Endothelial cell of umbilical vein (primary cell): ENCODE measurements at regions not wholly inside any gene's neighbourhood (a gene's known extent, or its start where the extent isn't known, plus 50 kb on each side); places are given as distances from the start of the nearest gene placed in this dataset.

Source experiments
- BruUV-seq: library from RNA; stranded (reverse); fragments of 400-500 nt; replicated peaks from 2 replicates; lab custom pipeline; 2021; lab: Mats Ljungman, UMichigan
- CTCF ChIA-PET: fragments of 300-600, 350-600 bp; sonication (Branson Sonifier 250); formaldehyde crosslinking; loops from one replicate; lab custom pipeline; 2021; ENCODE audit warnings: antibody characterized with exemption, inconsistent platforms; lab: Charles Lee
- POLR2A ChIA-PET: fragments of 300-600, 350-600 bp; sonication (Branson Sonifier 250); formaldehyde crosslinking; loops from one replicate; lab custom pipeline; 2021; ENCODE audit warnings: antibody characterized with exemption, inconsistent platforms; lab: Charles Lee
- DNase-seq: peaks from one replicate; pipeline ENCODE4 v3.0.0-alpha.2; 2011; ENCODE audit warnings: low read depth, low spot score
- FAIRE-seq: peaks from 2 replicates; lab custom pipeline; 2011; peaks lifted over from hg19 to GRCh38; lab: Jason Lieb, UNC
- H2AFZ ChIP-seq: 2 replicates; pipeline ENCODE4 v1.6.0; 2012; ENCODE audit warnings: low read depth, low read length, control low read depth, inconsistent platforms
- H3K27ac ChIP-seq: 2 replicates; pipeline ENCODE4 v1.5.1; 2011; ENCODE audit warnings: low read depth, mild to moderate bottlenecking, control low read depth, low read length, moderate library complexity; ENCODE audit not compliant: insufficient read depth
- H3K27me3 ChIP-seq, 2 experiments: 2 replicates each; pipeline versions ENCODE4 v1.6.0 to v1.6.1; 2011; ENCODE audit warnings: low read length in 2 of 2, mixed read lengths in 1 of 2; ENCODE audit not compliant: control insufficient read depth in 2 of 2, insufficient read depth in 2 of 2
- H3K36me3 ChIP-seq, 2 experiments: 2 replicates in 1 of 2; 3 replicates in 1 of 2; pipeline ENCODE4 v1.5.1; 2011; ENCODE audit warnings: low read length in 2 of 2, mild to moderate bottlenecking in 1 of 2, moderate library complexity in 1 of 2; ENCODE audit not compliant: control insufficient read depth in 2 of 2, insufficient read depth in 2 of 2; ENCODE audit errors: extremely low read depth in 1 of 2
- H3K4me1 ChIP-seq: 3 replicates; pipeline ENCODE4 v1.5.1; 2011; ENCODE audit warnings: mild to moderate bottlenecking, low read length; ENCODE audit not compliant: control insufficient read depth, insufficient read depth; ENCODE audit errors: extremely low read depth
- H3K4me2 ChIP-seq: 2 replicates; pipeline ENCODE4 v1.6.1; 2011; ENCODE audit warnings: low read length, control low read depth, mixed read lengths; ENCODE audit not compliant: insufficient read depth
- H3K4me3 ChIP-seq, 3 experiments: fragments of 200-600 bp in 1 of 3; sonication (generic), shearing (Covaris generic) in 1 of 3; replicated peaks in 1 of 3; 2 replicates each; pipeline ENCODE4 v1.5.1; 2011 to 2016; ENCODE audit warnings: control low read depth in 3 of 3, low read length in 3 of 3, mild to moderate bottlenecking in 2 of 3, inconsistent platforms in 1 of 3, low read depth in 1 of 3, moderate library complexity in 1 of 3; ENCODE audit not compliant: insufficient read depth in 1 of 3
- H3K79me2 ChIP-seq: 2 replicates; pipeline ENCODE4 v1.6.0; 2012; ENCODE audit warnings: low read length, inconsistent platforms; ENCODE audit not compliant: control insufficient read depth, insufficient read depth
- H3K9ac ChIP-seq: replicated peaks from 2 replicates; pipeline ENCODE3; 2011; ENCODE audit warnings: low read length, control low read depth; ENCODE audit not compliant: insufficient read depth; ENCODE audit errors: extremely low read depth
- H3K9me1 ChIP-seq: replicated peaks from 3 replicates; pipeline ENCODE4 v1.6.0; 2011; ENCODE audit warnings: mild to moderate bottlenecking, low read length; ENCODE audit not compliant: control insufficient read depth, insufficient read depth; ENCODE audit errors: extremely low read depth
- H3K9me3 ChIP-seq: replicated peaks from 2 replicates; pipeline ENCODE4 v1.5.1; 2012; ENCODE audit warnings: low read length, inconsistent platforms; ENCODE audit not compliant: control insufficient read depth, insufficient read depth
- H4K20me1 ChIP-seq: replicated peaks from 2 replicates; pipeline ENCODE3; 2011; ENCODE audit warnings: mild to moderate bottlenecking, low read length; ENCODE audit not compliant: control insufficient read depth, insufficient read depth; ENCODE audit errors: extremely low read depth
- EZH2 ChIP-seq: IDR thresholded peaks from 2 replicates; pipeline ENCODE4 v1.6.1; 2012; ENCODE audit warnings: borderline replicate concordance, low read depth, mild to moderate bottlenecking, moderate library complexity, low read length, inconsistent platforms; ENCODE audit not compliant: severe bottlenecking
- FOS ChIP-seq: IDR thresholded peaks from 2 replicates; pipeline ENCODE4 v1.6.1; 2011; ENCODE audit warnings: mild to moderate bottlenecking, low read length, moderate library complexity, borderline replicate concordance; ENCODE audit not compliant: insufficient read depth
- GATA2 ChIP-seq: IDR thresholded peaks from 2 replicates; pipeline ENCODE4 v1.7.0; 2011; ENCODE audit warnings: low read depth, mild to moderate bottlenecking, moderate library complexity, mixed read lengths, low read length; ENCODE audit not compliant: insufficient read length, insufficient read depth
- JUN ChIP-seq: IDR thresholded peaks from 2 replicates; pipeline ENCODE4 v1.6.1; 2011; ENCODE audit warnings: borderline replicate concordance, low read depth; ENCODE audit not compliant: insufficient read length, insufficient read depth
- MYC ChIP-seq: IDR thresholded peaks from one replicate; pipeline ENCODE4 v1.6.1; 2011; ENCODE audit warnings: mild to moderate bottlenecking, low read depth, low read length
- POLR2A ChIP-seq: IDR thresholded peaks from 2 replicates; pipeline ENCODE4 v1.6.1; 2012; ENCODE audit warnings: low read depth, mild to moderate bottlenecking, control low read depth, low read length
- POLR2AphosphoS5 ChIP-seq: IDR thresholded peaks from 2 replicates; pipeline ENCODE4 v1.6.1; 2012; ENCODE audit warnings: low read depth, mild to moderate bottlenecking, control low read depth, low read length, moderate library complexity; ENCODE audit not compliant: insufficient read depth
- dilution Hi-C: fragments of 300-500 bp; cut with MboI; formaldehyde crosslinking; loops from one replicate; pipeline ENCODE4 v1.15.0; 2019; ENCODE audit warnings: low sequenced_read_pairs; ENCODE audit not compliant: extremely low pct_ligation_motif_present
- intact Hi-C: fragments of 100-400 bp; cut with micrococcal nuclease; formaldehyde crosslinking; loops from one replicate; pipeline ENCODE4 v1.10.0; 2022
- TF ChIP-seq, protein P1 (sequence below), 2 donors: IDR thresholded peaks; 1 replicate in 1 of 2; 2 replicates in 1 of 2; pipeline ENCODE4 v1.5.1; 2011; ENCODE audit warnings: low read length in 2 of 2, mild to moderate bottlenecking in 2 of 2, moderate library complexity in 2 of 2, control low read depth in 1 of 2, inconsistent platforms in 1 of 2, low read depth in 1 of 2; ENCODE audit not compliant: insufficient read depth in 1 of 2; ENCODE audit errors: extremely low read depth in 1 of 2
- TF ChIP-seq, protein P2 (sequence below): IDR thresholded peaks from 2 replicates; pipeline ENCODE4 v1.6.1; 2011; ENCODE audit not compliant: insufficient read depth, insufficient read length

DNA sequence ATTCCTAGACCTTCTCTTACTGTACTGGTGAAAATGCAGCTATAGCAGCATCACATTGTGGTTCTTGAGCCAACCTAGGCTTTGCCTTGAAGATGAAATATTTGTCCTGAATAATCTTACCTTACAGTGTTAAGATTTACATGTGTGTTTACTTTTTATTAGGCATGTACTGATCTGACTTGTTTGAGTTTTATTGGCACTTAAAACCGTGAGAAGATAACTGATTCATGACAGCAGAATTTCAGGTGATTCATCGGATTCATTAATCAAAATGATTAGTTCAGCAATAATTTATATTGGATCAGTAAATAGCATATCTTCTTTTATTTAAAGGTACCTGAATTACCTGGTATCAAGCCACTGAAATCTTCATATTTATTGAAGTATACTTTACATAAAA is 296.3 kb downstream of the KLF5 start:
- H3K27ac ChIP-seq, result no peak overlapping the region
- H3K36me3 ChIP-seq, result no peaks in the 10 kb centered on the region
- no peaks in the 10 kb centered on the region for H3K27me3 ChIP-seq
- FAIRE-seq (no peak), DNase-seq (no peak)
- no peaks in the 10 kb centered on the region for H3K9me3 ChIP-seq
- ChIA-PET POLR2A (no interaction called here), CTCF (interaction anchor here (0.6 kb wide), 1 partner anchor 156 kb away, joined by 3 read pairs; no protein-coding TSS in a partner anchor)
- no TSS peak for BruUV-seq
- H3K9me1 ChIP-seq, result no peaks in the 10 kb centered on the region
- dilution Hi-C loops (no loop called here), intact Hi-C loops (no loop called here)
- no peaks in the 10 kb centered on the region for H4K20me1 ChIP-seq
- H3K4me2 ChIP-seq, result no peak overlapping the region
- H3K79me2 ChIP-seq, result no peaks in the 10 kb centered on the region
- TF ChIP-seq POLR2AphosphoS5, result no peak
- H3K4me3 ChIP-seq, result no peak overlapping the region
- no peak overlapping the region for H2AFZ ChIP-seq
- H3K9ac ChIP-seq, result no peak overlapping the region
- no peaks in the 10 kb centered on the region for H3K4me1 ChIP-seq

DNA sequence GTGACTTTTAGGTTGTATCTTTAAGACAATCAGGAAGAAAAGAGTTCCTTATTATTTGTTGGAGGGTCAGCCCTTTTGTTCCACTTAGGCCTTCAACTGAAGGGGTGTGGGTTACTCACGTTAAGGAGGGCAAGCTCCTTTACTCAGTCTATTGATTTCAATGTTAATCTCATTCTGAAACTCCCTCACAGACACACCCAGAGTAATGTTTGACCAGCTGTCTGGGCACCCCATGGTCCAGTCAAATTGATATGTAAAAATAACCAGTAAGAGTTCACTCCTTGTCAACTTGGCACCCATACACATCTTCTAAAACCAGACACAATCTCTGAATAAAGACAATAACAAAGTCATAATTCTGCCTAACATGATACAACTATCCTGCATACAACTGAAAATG is 292.9 kb downstream of the KLF5 start:
- no peaks in the 10 kb centered on the region for H3K9me1 ChIP-seq
- H3K27me3 ChIP-seq, result no peaks in the 10 kb centered on the region
- H3K27ac ChIP-seq, result no peak overlapping the region
- H4K20me1 ChIP-seq, result no peaks in the 10 kb centered on the region
- no peaks in the 10 kb centered on the region for H3K79me2 ChIP-seq
- no peak overlapping the region for H3K4me3 ChIP-seq
- H2AFZ ChIP-seq, result no peak overlapping the region
- intact Hi-C loops (no loop called here), dilution Hi-C loops (no loop called here)
- H3K36me3 ChIP-seq, result no peaks in the 10 kb centered on the region
- DNase-seq (no peak), FAIRE-seq (no peak)
- ChIA-PET CTCF (no interaction called here), POLR2A (no interaction called here)
- no peak overlapping the region for H3K9ac ChIP-seq
- no TSS peak for BruUV-seq
- H3K4me1 ChIP-seq, result no peaks in the 10 kb centered on the region
- no peak for TF ChIP-seq POLR2A
- TF ChIP-seq GATA2, result no peak
- no peak for TF ChIP-seq POLR2AphosphoS5
- no peak for TF ChIP-seq FOS
- no peak for TF ChIP-seq EZH2
- TF ChIP-seq, protein P1, sequence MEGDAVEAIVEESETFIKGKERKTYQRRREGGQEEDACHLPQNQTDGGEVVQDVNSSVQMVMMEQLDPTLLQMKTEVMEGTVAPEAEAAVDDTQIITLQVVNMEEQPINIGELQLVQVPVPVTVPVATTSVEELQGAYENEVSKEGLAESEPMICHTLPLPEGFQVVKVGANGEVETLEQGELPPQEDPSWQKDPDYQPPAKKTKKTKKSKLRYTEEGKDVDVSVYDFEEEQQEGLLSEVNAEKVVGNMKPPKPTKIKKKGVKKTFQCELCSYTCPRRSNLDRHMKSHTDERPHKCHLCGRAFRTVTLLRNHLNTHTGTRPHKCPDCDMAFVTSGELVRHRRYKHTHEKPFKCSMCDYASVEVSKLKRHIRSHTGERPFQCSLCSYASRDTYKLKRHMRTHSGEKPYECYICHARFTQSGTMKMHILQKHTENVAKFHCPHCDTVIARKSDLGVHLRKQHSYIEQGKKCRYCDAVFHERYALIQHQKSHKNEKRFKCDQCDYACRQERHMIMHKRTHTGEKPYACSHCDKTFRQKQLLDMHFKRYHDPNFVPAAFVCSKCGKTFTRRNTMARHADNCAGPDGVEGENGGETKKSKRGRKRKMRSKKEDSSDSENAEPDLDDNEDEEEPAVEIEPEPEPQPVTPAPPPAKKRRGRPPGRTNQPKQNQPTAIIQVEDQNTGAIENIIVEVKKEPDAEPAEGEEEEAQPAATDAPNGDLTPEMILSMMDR (IDR thresholded peaks at IDR 0.05; ENCODE audit: extremely low read depth in 1 of 2, insufficient read depth in 1 of 2, low read depth in 1 of 2, low read length in 2 of 2), result no peak
- no peak for TF ChIP-seq JUN
- TF ChIP-seq, protein P2, sequence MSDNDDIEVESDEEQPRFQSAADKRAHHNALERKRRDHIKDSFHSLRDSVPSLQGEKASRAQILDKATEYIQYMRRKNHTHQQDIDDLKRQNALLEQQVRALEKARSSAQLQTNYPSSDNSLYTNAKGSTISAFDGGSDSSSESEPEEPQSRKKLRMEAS, result no peak
- no peak for TF ChIP-seq MYC
- no peak overlapping the region for H3K4me2 ChIP-seq
- H3K9me3 ChIP-seq, result no peaks in the 10 kb centered on the region
